HEK293 (cell line): ENCODE measurements at regions not wholly inside any gene's neighbourhood (a gene's known extent, or its start where the extent isn't known, plus 50 kb on each side); places are given as distances from the start of the nearest gene placed in this dataset.

Experiments
- CTCF ChIA-PET: fragments of 350-600 bp; formaldehyde crosslinking; extraction: SDS; loops from one replicate; lab custom pipeline; 2021; ENCODE audit warnings: antibody characterized with exemption; lab: Yijun Ruan, JAX
- POLR2A ChIA-PET: fragments of 300-600 bp; formaldehyde crosslinking; extraction: SDS; loops from one replicate; lab custom pipeline; 2020; ENCODE audit warnings: antibody characterized with exemption, inconsistent platforms; lab: Yijun Ruan, JAX
- H3K27ac ChIP-seq: fragments of 200-500 bp; sonication (Bioruptor generic); 2 replicates; pipeline ENCODE4 v1.5.1; 2014; ENCODE audit warnings: low read depth, low read length, control low read depth, inconsistent platforms; ENCODE audit errors: extremely low read depth
- H3K36me3 ChIP-seq, 2 experiments: fragments of 200-500 bp in 1 of 2; sonication (Bioruptor generic) in 1 of 2; 1 replicate in 1 of 2; 2 replicates in 1 of 2; pipeline ENCODE4 v1.5.1; 2014 to 2017; ENCODE audit warnings: inconsistent platforms in 2 of 2, low read length in 2 of 2; ENCODE audit not compliant: control insufficient read depth in 2 of 2, insufficient read depth in 1 of 2
- H3K4me1 ChIP-seq: fragments of 200-500 bp; sonication (Bioruptor generic); 2 replicates; pipeline ENCODE4 v1.5.1; 2014; ENCODE audit warnings: mild to moderate bottlenecking, low read length, inconsistent platforms; ENCODE audit not compliant: control insufficient read depth, insufficient read depth
- H3K4me3 ChIP-seq: 2 replicates; pipeline ENCODE4 v1.5.1; 2011; ENCODE audit warnings: low read depth, mild to moderate bottlenecking, control low read depth, low read length, moderate library complexity
- H3K9me3 ChIP-seq: fragments of 200-500 bp; sonication (Bioruptor generic); 2 replicates; pipeline ENCODE4 v1.5.1; 2014; ENCODE audit warnings: low read depth, low read length, inconsistent platforms; ENCODE audit not compliant: control insufficient read depth, insufficient read depth
- AEBP2 ChIP-seq: fragments of 450-650 bp; formaldehyde crosslinking; IDR thresholded peaks from 2 replicates; pipeline ENCODE4 v1.5.1; 2016; ENCODE audit warnings: missing biosample characterization, missing genetic modification characterization, borderline replicate concordance
- BCL6B ChIP-seq: fragments of 450-650 bp; formaldehyde crosslinking; IDR thresholded peaks from 2 replicates; pipeline ENCODE4 v1.5.1; 2017; ENCODE audit warnings: missing biosample characterization, missing genetic modification characterization
- FEZF1 ChIP-seq: fragments of 450-650 bp; formaldehyde crosslinking; IDR thresholded peaks from 2 replicates; pipeline ENCODE4 v1.5.1; 2016; ENCODE audit warnings: missing biosample characterization, missing genetic modification characterization
- HOXA7 ChIP-seq: sonication (generic); formaldehyde crosslinking; IDR thresholded peaks from 2 replicates; pipeline ENCODE4 v1.8.1; 2022; ENCODE audit warnings: missing genetic modification reagents, borderline replicate concordance
- HOXD13 ChIP-seq: sonication (generic); formaldehyde crosslinking; IDR thresholded peaks from 2 replicates; pipeline ENCODE4 v1.8.0; 2022; ENCODE audit warnings: missing genetic modification reagents, borderline replicate concordance
- KLF16 ChIP-seq: fragments of 450-650 bp; formaldehyde crosslinking; IDR thresholded peaks from 2 replicates; pipeline ENCODE4 v1.5.1; 2017; ENCODE audit warnings: missing biosample characterization, missing genetic modification characterization
- SCRT2 ChIP-seq: fragments of 450-650 bp; formaldehyde crosslinking; IDR thresholded peaks from 2 replicates; pipeline ENCODE4 v1.5.1; 2016; ENCODE audit warnings: missing biosample characterization, missing genetic modification characterization
- SP2 ChIP-seq: fragments of 450-650 bp; formaldehyde crosslinking; IDR thresholded peaks from 2 replicates; pipeline ENCODE4 v1.5.1; 2016; ENCODE audit warnings: missing biosample characterization, missing genetic modification characterization
- TCF7L2 ChIP-seq: IDR thresholded peaks from 2 replicates; pipeline ENCODE4 v1.6.1; 2011; ENCODE audit warnings: low read depth, mild to moderate bottlenecking, inconsistent platforms, low read length, moderate library complexity, borderline replicate concordance
- ZBTB17 ChIP-seq: fragments of 450-650 bp; formaldehyde crosslinking; IDR thresholded peaks from 2 replicates; pipeline ENCODE4 v1.5.1; 2016; ENCODE audit warnings: missing biosample characterization, missing genetic modification characterization
- ZBTB21 ChIP-seq: fragments of 450-650 bp; formaldehyde crosslinking; IDR thresholded peaks from 2 replicates; pipeline ENCODE4 v1.5.1; 2017; ENCODE audit warnings: missing biosample characterization, missing genetic modification characterization
- ZFP3 ChIP-seq: fragments of 450-650 bp; formaldehyde crosslinking; IDR thresholded peaks from 2 replicates; pipeline ENCODE4 v1.5.1; 2016; ENCODE audit warnings: low read depth, missing biosample characterization, missing genetic modification characterization
- ZNF138 ChIP-seq: fragments of 450-650 bp; formaldehyde crosslinking; IDR thresholded peaks from 2 replicates; pipeline ENCODE4 v1.5.1; 2016; ENCODE audit warnings: missing biosample characterization, missing genetic modification characterization, borderline replicate concordance
- ZNF146 ChIP-seq: fragments of 450-650 bp; formaldehyde crosslinking; IDR thresholded peaks from 2 replicates; pipeline ENCODE4 v1.5.1; 2016; ENCODE audit warnings: missing biosample characterization, missing genetic modification characterization
- ZNF148 ChIP-seq: fragments of 450-650 bp; formaldehyde crosslinking; IDR thresholded peaks from 2 replicates; pipeline ENCODE4 v1.5.0; 2017; ENCODE audit warnings: missing biosample characterization, missing genetic modification characterization, borderline replicate concordance
- ZNF155 ChIP-seq: fragments of 450-650 bp; formaldehyde crosslinking; IDR thresholded peaks from 2 replicates; pipeline ENCODE4 v1.5.1; 2016; ENCODE audit warnings: missing biosample characterization, missing genetic modification characterization
- ZNF19 ChIP-seq: fragments of 450-650 bp; formaldehyde crosslinking; IDR thresholded peaks from 2 replicates; pipeline ENCODE4; 2016; ENCODE audit warnings: missing biosample characterization, missing genetic modification characterization, low read depth
- ZNF366 ChIP-seq: fragments of 450-650 bp; formaldehyde crosslinking; conservative IDR thresholded peaks from 2 replicates; pipeline ENCODE4 v1.5.1; 2016; ENCODE audit warnings: missing biosample characterization, missing genetic modification characterization
- ZNF426 ChIP-seq: fragments of 450-650 bp; formaldehyde crosslinking; IDR thresholded peaks from 2 replicates; pipeline ENCODE4 v1.5.1; 2017; ENCODE audit warnings: missing biosample characterization, missing genetic modification characterization, mild to moderate bottlenecking, inconsistent platforms, moderate library complexity
- ZNF48 ChIP-seq: fragments of 450-650 bp; formaldehyde crosslinking; IDR thresholded peaks from 2 replicates; pipeline ENCODE4 v1.5.1; 2016; ENCODE audit warnings: missing biosample characterization, missing genetic modification characterization
- ZNF510 ChIP-seq: fragments of 450-650 bp; formaldehyde crosslinking; IDR thresholded peaks from 2 replicates; pipeline ENCODE4 v1.5.1; 2018; ENCODE audit warnings: mild to moderate bottlenecking, missing genetic modification characterization, missing biosample characterization; ENCODE audit not compliant: insufficient replicate concordance
- ZNF529 ChIP-seq: fragments of 450-650 bp; formaldehyde crosslinking; IDR thresholded peaks from 2 replicates; pipeline ENCODE4 v1.5.1; 2017; ENCODE audit warnings: missing genetic modification characterization, missing biosample characterization; ENCODE audit not compliant: insufficient replicate concordance
- ZNF660 ChIP-seq: fragments of 450-650 bp; IDR thresholded peaks from 2 replicates; pipeline ENCODE4 v1.5.1; 2018; ENCODE audit warnings: missing biosample characterization, mild to moderate bottlenecking, missing genetic modification characterization
- ZNF747 ChIP-seq: fragments of 450-650 bp; formaldehyde crosslinking; IDR thresholded peaks from 2 replicates; pipeline ENCODE4 v1.5.1; 2016; ENCODE audit warnings: missing biosample characterization, missing genetic modification characterization
- ZNF768 ChIP-seq: fragments of 450-650 bp; formaldehyde crosslinking; IDR thresholded peaks from 2 replicates; pipeline ENCODE4 v1.5.1; 2018; ENCODE audit warnings: missing biosample characterization, mild to moderate bottlenecking, missing genetic modification characterization
- ZNF776 ChIP-seq: fragments of 450-650 bp; formaldehyde crosslinking; IDR thresholded peaks from 2 replicates; pipeline ENCODE4 v1.5.0; 2017; ENCODE audit warnings: missing biosample characterization, missing genetic modification characterization, borderline replicate concordance
- ZXDB ChIP-seq: fragments of 450-650 bp; formaldehyde crosslinking; IDR thresholded peaks from 2 replicates; pipeline ENCODE4 v1.5.1; 2016; ENCODE audit warnings: missing biosample characterization, missing genetic modification characterization
- TF ChIP-seq, protein P1 (sequence below): fragments of 450-650 bp; formaldehyde crosslinking; IDR thresholded peaks from 2 replicates; pipeline ENCODE4 v1.5.1; 2016; ENCODE audit warnings: missing biosample characterization, missing genetic modification characterization

DNA sequence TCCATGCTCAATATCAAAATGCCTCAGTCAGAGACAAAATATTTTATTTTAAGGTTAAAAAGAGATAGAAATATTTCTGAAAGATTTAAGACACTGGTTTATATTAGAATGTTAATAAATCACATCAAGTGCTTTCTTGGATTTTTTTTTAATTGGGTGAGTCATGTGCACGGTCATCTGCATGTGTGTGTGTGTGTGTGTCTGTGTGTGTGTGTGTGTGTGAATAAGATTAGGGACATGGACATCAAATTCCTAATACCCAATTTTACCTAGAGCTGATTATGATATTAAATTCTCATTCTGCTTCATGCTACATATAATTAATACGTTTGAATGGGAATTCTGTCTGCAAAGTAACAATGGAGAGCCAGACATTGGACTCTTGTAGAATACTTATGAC, 122.9 kb downstream of the BASP1 start (continued):
- TF ChIP-seq TCF7L2, result no peak
- no peak for TF ChIP-seq ZNF776 (tag by site-specific recombination)
- TF ChIP-seq ZNF138 (tag by site-specific recombination), result no peak
- TF ChIP-seq KLF16 (tag by site-specific recombination), result no peak
- TF ChIP-seq ZXDB (tag by site-specific recombination), result no peak
- no peak for TF ChIP-seq ZNF146 (tag by site-specific recombination)
- TF ChIP-seq ZNF19, result 0 out of 2 replicates have a peak, but pooled peaks have one; percentile 3
- TF ChIP-seq ZBTB21, result no peak
- TF ChIP-seq SP2, result no peak
- TF ChIP-seq ZNF148 (tag by site-specific recombination), result 0 out of 2 replicates have a peak, but pooled peaks have one; percentile 47
- no peak for TF ChIP-seq ZNF48 (tag by site-specific recombination)
- peak; percentile 20 for TF ChIP-seq BCL6B
- no peak for TF ChIP-seq ZNF426 (tag by site-specific recombination)
- TF ChIP-seq ZNF660 (tag by site-specific recombination), result no peak
- TF ChIP-seq, all 188 proteins: peak for 6

DNA sequence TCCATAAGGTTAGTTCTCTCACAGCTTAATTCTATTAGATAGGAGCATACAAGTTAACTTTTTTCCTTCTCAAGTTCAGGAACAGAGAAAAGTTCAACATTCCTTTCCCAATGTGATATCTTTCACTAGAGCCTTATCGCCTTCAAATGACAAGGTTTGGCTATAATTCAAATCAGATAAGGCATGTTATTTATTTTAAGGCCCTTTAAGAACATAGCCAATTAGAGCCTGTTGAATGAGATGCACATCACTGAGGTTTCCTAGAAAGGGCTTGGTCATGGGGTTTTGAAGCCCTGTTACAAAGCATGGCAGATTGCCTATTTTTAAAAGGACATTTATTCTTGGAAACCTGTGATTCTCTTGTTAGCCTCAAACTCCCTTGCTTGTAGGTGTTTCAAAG, 123.4 kb downstream of the BASP1 start:
- ChIA-PET CTCF (interaction anchor here (0.9 to 2.4 kb wide), 2 partner anchors 25 to 124 kb away, joined by 3 to 4 read pairs; no protein-coding TSS in a partner anchor), POLR2A (no interaction called here)
- H3K27ac ChIP-seq, result 0 out of 2 replicates have a peak overlapping the region, but pooled peaks have one; percentile 16
- H3K4me3 ChIP-seq, result no peak overlapping the region
- peaks cover 31% of the 10 kb centered on the region for H3K4me1 ChIP-seq
- peaks cover 2% of the 10 kb centered on the region for H3K9me3 ChIP-seq
- no peaks in the 10 kb centered on the region for H3K36me3 ChIP-seq
- TF ChIP-seq ZNF747 (tag by site-specific recombination) (no peak), ZBTB17 (no peak), ZNF510 (peak; percentile 6), FEZF1 (peak; percentile 57), ZFP3 (tag by site-specific recombination) (no peak), SCRT2 (tag by site-specific recombination) (peak; percentile 60; the same call in 1 of the 2 replicates), HOXA7 (CRISPR knock-in tag) (no peak), HOXD13 (CRISPR knock-in tag) (no peak), TCF7L2 (no peak), BCL6B (peak; percentile 99), ZNF366 (tag by site-specific recombination) (peak; percentile 37; the same call in 1 of the 2 replicates), ZNF768 (no peak), ZXDB (tag by site-specific recombination) (peak; percentile 44; the same call in 1 of the 2 replicates), ZNF529 (tag by site-specific recombination) (no peak), ZNF155 (tag by site-specific recombination) (no peak), AEBP2 (tag by site-specific recombination) (no peak)
- TF ChIP-seq, protein P1, sequence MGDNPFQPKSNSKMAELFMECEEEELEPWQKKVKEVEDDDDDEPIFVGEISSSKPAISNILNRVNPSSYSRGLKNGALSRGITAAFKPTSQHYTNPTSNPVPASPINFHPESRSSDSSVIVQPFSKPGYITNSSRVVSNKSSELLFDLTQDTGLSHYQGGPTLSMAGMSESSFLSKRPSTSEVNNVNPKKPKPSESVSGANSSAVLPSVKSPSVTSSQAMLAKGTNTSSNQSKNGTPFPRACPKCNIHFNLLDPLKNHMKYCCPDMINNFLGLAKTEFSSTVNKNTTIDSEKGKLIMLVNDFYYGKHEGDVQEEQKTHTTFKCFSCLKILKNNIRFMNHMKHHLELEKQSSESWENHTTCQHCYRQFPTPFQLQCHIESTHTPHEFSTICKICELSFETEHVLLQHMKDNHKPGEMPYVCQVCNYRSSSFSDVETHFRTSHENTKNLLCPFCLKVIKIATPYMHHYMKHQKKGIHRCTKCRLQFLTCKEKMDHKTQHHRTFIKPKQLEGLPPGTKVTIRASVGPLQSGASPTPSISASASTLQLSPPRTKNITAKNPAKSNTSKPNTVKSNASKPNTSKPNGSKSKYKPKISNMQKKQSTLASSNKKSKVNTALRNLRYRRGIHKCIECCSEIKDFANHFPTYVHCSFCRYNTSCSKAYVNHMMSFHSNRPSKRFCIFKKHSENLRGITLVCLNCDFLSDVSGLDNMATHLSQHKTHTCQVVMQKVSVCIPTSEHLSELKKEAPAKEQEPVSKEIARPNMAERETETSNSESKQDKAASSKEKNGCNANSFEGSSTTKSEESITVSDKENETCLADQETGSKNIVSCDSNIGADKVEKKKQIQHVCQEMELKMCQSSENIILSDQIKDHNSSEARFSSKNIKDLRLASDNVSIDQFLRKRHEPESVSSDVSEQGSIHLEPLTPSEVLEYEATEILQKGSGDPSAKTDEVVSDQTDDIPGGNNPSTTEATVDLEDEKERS (tag by site-specific recombination), result no peak
